IMR-90 (cell line): ENCODE measurements at regions not wholly inside any gene's neighbourhood (a gene's known extent, or its start where the extent isn't known, plus 50 kb on each side); places are given as distances from the start of the nearest gene placed in this dataset.

ENCODE experiments used
- CTCF ChIP-seq: conservative IDR thresholded peaks from 2 replicates; pipeline ENCODE4 v1.5.1; 2012; ENCODE audit warnings: mild to moderate bottlenecking, low read depth, low read length, improper control_type of control experiment
- MAFK ChIP-seq: IDR thresholded peaks from 2 replicates; pipeline ENCODE4 v1.6.1; 2012; ENCODE audit warnings: low read depth, low read length, improper control_type of control experiment
- POLR2A ChIP-seq: IDR thresholded peaks from 2 replicates; pipeline ENCODE4 v1.6.1; 2012; ENCODE audit warnings: mild to moderate bottlenecking, low read depth, low read length
- RAD21 ChIP-seq: IDR thresholded peaks from 2 replicates; pipeline ENCODE4 v1.6.1; 2012; ENCODE audit warnings: low read length, improper control_type of control experiment

GRCh38 chr5:168153263-168153875 lies 138.1 kb upstream of the WWC1 start:
- TF ChIP-seq POLR2A (no peak), CTCF (no peak), MAFK (no peak), RAD21 (no peak)
